ENCODE measurements at regions not wholly inside any gene's neighbourhood (a gene's known extent, or its start where the extent isn't known, plus 50 kb on each side); places are given as distances from the start of the nearest gene placed in this dataset.

GRCh38 chr7:41274179-41274578 lies 428.7 kb downstream of the INHBA start:
- TF ChIP-seq GATA2 (IDR thresholded peaks at IDR 0.05; ENCODE audit: low read depth, low read length), result no peak
- TF ChIP-seq GATA3 (IDR thresholded peaks at IDR 0.05; ENCODE audit: low read depth, low read length), result no peak
